Spleen (tissue), 11 donors: ENCODE measurements at regions not wholly inside any gene's neighbourhood (a gene's known extent, or its start where the extent isn't known, plus 50 kb on each side); places are given as distances from the start of the nearest gene placed in this dataset.

Experiments
- DNase-seq: peaks from one replicate; pipeline ENCODE4 v3.0.0-alpha.2; 2020
- H3K27ac ChIP-seq, 8 donors: fragments of 200-600 bp; sonication (generic) in 7 of 8; 1 replicate in 4 of 8; 2 replicates in 4 of 8; pipeline versions ENCODE4 v1.5.0 to v1.8.0; 2016 to 2021; ENCODE audit warnings: inconsistent platforms in 4 of 8, mild to moderate bottlenecking in 4 of 8, moderate library complexity in 1 of 8
- H3K27me3 ChIP-seq, 7 donors: fragments of 200-600 bp; sonication (generic) in 6 of 7; replicated peaks in 1 of 7; 1 replicate in 4 of 7; 2 replicates in 3 of 7; pipeline versions ENCODE4 v1.5.0 to v1.8.0; 2016 to 2021; ENCODE audit warnings: inconsistent platforms in 3 of 7, mild to moderate bottlenecking in 1 of 7
- H3K36me3 ChIP-seq, 6 donors: fragments of 200-600 bp; sonication (generic) in 5 of 6; 1 replicate in 4 of 6; 2 replicates in 2 of 6; pipeline versions ENCODE4 v1.5.0 to v1.8.0; 2016 to 2021; ENCODE audit warnings: inconsistent platforms in 2 of 6
- H3K4me1 ChIP-seq, 6 donors: fragments of 200-600 bp; sonication (generic) in 5 of 6; 1 replicate in 3 of 6; 2 replicates in 3 of 6; pipeline versions ENCODE4 v1.5.0 to v1.8.0; 2016 to 2021; ENCODE audit warnings: inconsistent platforms in 3 of 6
- H3K4me3 ChIP-seq, 8 donors: fragments of 200-600 bp; sonication (generic) in 7 of 8; 1 replicate in 4 of 8; 2 replicates in 4 of 8; pipeline versions ENCODE4 v1.5.0 to v1.8.0; 2016 to 2021; ENCODE audit warnings: inconsistent platforms in 4 of 8, mild to moderate bottlenecking in 4 of 8, moderate library complexity in 2 of 8
- H3K9me3 ChIP-seq, 8 donors: fragments of 200-600 bp; sonication (generic) in 7 of 8; 1 replicate in 4 of 8; 2 replicates in 4 of 8; pipeline versions ENCODE4 v1.5.0 to v1.8.0; 2016 to 2021; ENCODE audit warnings: inconsistent platforms in 4 of 8
- CTCF ChIP-seq, 11 experiments: fragments of 200-600 bp in 7 of 11; fragments of 450-650 bp in 4 of 11; sonication (generic) in 4 of 11; IDR thresholded peaks in 8 of 11; conservative IDR thresholded peaks in 3 of 11; 1 replicate in 7 of 11; 2 replicates in 4 of 11; pipeline versions ENCODE4 v1.4.0 to v1.8.0; 2016 to 2021; ENCODE audit warnings: antibody characterized with exemption in 11 of 11, inconsistent platforms in 4 of 11, mild to moderate bottlenecking in 1 of 11
- POLR2A ChIP-seq, 3 donors: fragments of 450-650 bp; IDR thresholded peaks; one replicate each; pipeline ENCODE4 v1.5.1; 2017; ENCODE audit warnings: antibody characterized with exemption in 3 of 3, mild to moderate bottlenecking in 1 of 3
- POLR2AphosphoS5 ChIP-seq, 3 donors: sonication (generic); formaldehyde crosslinking; IDR thresholded peaks; one replicate each; pipeline ENCODE4 v1.5.1; 2017; ENCODE audit warnings: antibody characterized with exemption in 3 of 3
- WGBS, 5 donors: extraction: QIAGEN DNeasy Blood & Tissue Kit in 3 of 5; methylation state at CpG; one replicate each; pipeline versions ENCODE4 v1.1.5 to v1.1.7; 2013 to 2018; 5-methylcytosine and 5-hydroxymethylcytosine counted together
- intact Hi-C: fragments of 100-400 bp; cut with DNase I; formaldehyde crosslinking; loops from one replicate; pipeline ENCODE4 v1.15.0; 2023; ENCODE audit warnings: low total_unique reads
- donor health status: healthy with polysubstance abuse.
- donor health status: DM: no; HTN: no; CAD: no; lungs with moderate emphysema.
- donor health status: DM: no; HTN: no; CAD: no.
- donor health status: Bipolar disorder and iron deficiency.
- donor health status: healthy.
- donor health status: DM: no; HTN: no; CAD: no.
- donor health status: DM: yes; HTN: yes; CAD: no.

- 93 to 100% (median 94%) methylated on average over 1 of the region's 1 CpG for WGBS, 5 donors
- DNase-seq = no peak
- Histone ChIP-seq H3K27me3 (no peaks in the 10 kb centered on the region), H3K4me3 (no peak overlapping the region), H3K36me3 (no peaks in the 10 kb centered on the region), H3K9me3 (peaks cover 0 to 7% (median 0%) of the 10 kb centered on the region in 8 donors), H3K4me1 (no peaks in the 10 kb centered on the region), H3K27ac (no peak overlapping the region)
- no peak for TF ChIP-seq POLR2A (IDR thresholded peaks at IDR 0.05)
- no peak for TF ChIP-seq POLR2AphosphoS5 (IDR thresholded peaks at IDR 0.05)
- TF ChIP-seq CTCF (IDR thresholded peaks at IDR 0.05 in 8 of 11, conservative IDR thresholded peaks at IDR 0.05 in 3 of 11) = no peak
- intact Hi-C loops = no loop called here
These were observed 655.3 kb downstream of the HTR1A start for GRCh38 chr5:63306909-63307308.

- H3K27ac ChIP-seq = no peak overlapping the region
- H3K9me3 ChIP-seq = no peaks in the 10 kb centered on the region
- no peaks in the 10 kb centered on the region for H3K36me3 ChIP-seq
- no peaks in the 10 kb centered on the region for H3K4me1 ChIP-seq
- H3K27me3 ChIP-seq = no peaks in the 10 kb centered on the region
- no peak for TF ChIP-seq CTCF (IDR thresholded peaks at IDR 0.05 in 8 of 11, conservative IDR thresholded peaks at IDR 0.05 in 3 of 11)
- TF ChIP-seq POLR2A (IDR thresholded peaks at IDR 0.05) = no peak
- TF ChIP-seq POLR2AphosphoS5 (IDR thresholded peaks at IDR 0.05) = no peak
- DNase-seq = no peak
- 55 to 81% (median 60%) methylated on average over 1 of the region's 1 CpG for WGBS, 5 donors
- intact Hi-C loops = no loop called here
- no peak overlapping the region for H3K4me3 ChIP-seq
These were observed 668.9 kb downstream of the HTR1A start for GRCh38 chr5:63293317-63293716.

GRCh38 chr5:63286724-63287123 lies 675.5 kb downstream of the HTR1A start:
- DNase-seq = no peak
- intact Hi-C loops = no loop called here
- TF ChIP-seq POLR2AphosphoS5 (IDR thresholded peaks at IDR 0.05) = no peak
- TF ChIP-seq CTCF (IDR thresholded peaks at IDR 0.05 in 8 of 11, conservative IDR thresholded peaks at IDR 0.05 in 3 of 11) = no peak
- no peak for TF ChIP-seq POLR2A (IDR thresholded peaks at IDR 0.05)
- Histone ChIP-seq H3K36me3 (no peaks in the 10 kb centered on the region), H3K27ac (no peak overlapping the region), H3K9me3 (no peaks in the 10 kb centered on the region), H3K4me3 (no peak overlapping the region), H3K27me3 (no peaks in the 10 kb centered on the region), H3K4me1 (no peaks in the 10 kb centered on the region)
- 79 to 92% (median 87%) methylated on average over 4 of the region's 4 CpGs for WGBS, 5 donors

GRCh38 chr5:63263411-63263810 lies 684.8 kb downstream of the LRRC70 start:
- DNase-seq = no peak
- TF ChIP-seq CTCF (IDR thresholded peaks at IDR 0.05 in 8 of 11, conservative IDR thresholded peaks at IDR 0.05 in 3 of 11) = no peak
- TF ChIP-seq POLR2A (IDR thresholded peaks at IDR 0.05) = no peak
- TF ChIP-seq POLR2AphosphoS5 (IDR thresholded peaks at IDR 0.05) = no peak
- Histone ChIP-seq H3K27me3 (no peaks in the 10 kb centered on the region), H3K9me3 (peaks cover 0 to 9% (median 0%) of the 10 kb centered on the region in 8 donors), H3K36me3 (no peaks in the 10 kb centered on the region), H3K4me1 (no peaks in the 10 kb centered on the region), H3K4me3 (no peak overlapping the region), H3K27ac (no peak overlapping the region)
- intact Hi-C loops = no loop called here
- 77 to 93% (median 84%) methylated on average over 2 of the region's 2 CpGs for WGBS, 5 donors
